Common myeloid progenitor, CD34-positive (primary cell): ENCODE measurements at regions not wholly inside any gene's neighbourhood (a gene's known extent, or its start where the extent isn't known, plus 50 kb on each side); places are given as distances from the start of the nearest gene placed in this dataset.

ENCODE experiments used
- CTCF ChIA-PET: fragments of 350-600 bp; sonication (Branson Sonifier 250); formaldehyde crosslinking; loops from one replicate; lab custom pipeline; 2021; ENCODE audit warnings: antibody characterized with exemption; lab: Charles Lee
- POLR2A ChIA-PET: fragments of 350-600 bp; sonication (Branson Sonifier 250); formaldehyde crosslinking; loops from one replicate; lab custom pipeline; 2021; ENCODE audit warnings: antibody characterized with exemption; lab: Charles Lee
- DNase-seq, 3 donors: peaks; one replicate each; pipeline versions ENCODE4 v3.0.0 to v3.0.0-alpha.2; 2013
- H3K27ac ChIP-seq, 2 experiments: 1 replicate in 1 of 2; 2 replicates in 1 of 2; pipeline ENCODE4 v1.7.0; 2013; ENCODE audit warnings: inconsistent platforms in 2 of 2, low read length in 2 of 2, mild to moderate bottlenecking in 2 of 2, low read depth in 1 of 2, moderate library complexity in 1 of 2; ENCODE audit not compliant: severe bottlenecking in 2 of 2, insufficient read depth in 1 of 2, poor library complexity in 1 of 2
- H3K27me3 ChIP-seq, 5 experiments: replicated peaks in 2 of 5; 1 replicate in 3 of 5; 2 replicates in 2 of 5; pipeline versions ENCODE4 v1.6.1 to v1.7.0; 2013; ENCODE audit warnings: low read length in 4 of 5, mild to moderate bottlenecking in 2 of 5, moderate library complexity in 2 of 5, inconsistent platforms in 1 of 5; ENCODE audit not compliant: insufficient read depth in 5 of 5, control insufficient read depth in 4 of 5
- H3K36me3 ChIP-seq, 4 experiments: 1 replicate in 2 of 4; 2 replicates in 2 of 4; pipeline versions ENCODE4 v1.6.1 to v1.7.0; 2013; ENCODE audit warnings: low read length in 3 of 4, control low read depth in 1 of 4, mild to moderate bottlenecking in 1 of 4; ENCODE audit not compliant: control insufficient read depth in 4 of 4, insufficient read depth in 4 of 4
- H3K4me1 ChIP-seq, 4 experiments: 1 replicate in 3 of 4; 2 replicates in 1 of 4; pipeline versions ENCODE4 v1.6.1 to v1.7.1; 2013; ENCODE audit warnings: low read length in 3 of 4, mild to moderate bottlenecking in 3 of 4, control low read depth in 1 of 4, inconsistent platforms in 1 of 4, moderate library complexity in 1 of 4; ENCODE audit not compliant: control insufficient read depth in 4 of 4, insufficient read depth in 4 of 4; ENCODE audit errors: control extremely low read depth in 1 of 4
- H3K4me3 ChIP-seq, 7 experiments: 1 replicate in 4 of 7; 2 replicates in 3 of 7; pipeline versions ENCODE4 v1.5.1 to v1.7.0; 2013; ENCODE audit warnings: mild to moderate bottlenecking in 7 of 7, low read length in 6 of 7, moderate library complexity in 6 of 7, inconsistent platforms in 2 of 7, low read depth in 2 of 7, control low read depth in 1 of 7; ENCODE audit not compliant: insufficient read depth in 4 of 7, control insufficient read depth in 1 of 7; ENCODE audit errors: extremely low read depth in 1 of 7
- H3K9me3 ChIP-seq, 5 experiments: 1 replicate in 4 of 5; 2 replicates in 1 of 5; pipeline versions ENCODE4 v1.6.1 to v1.7.1; 2013; ENCODE audit warnings: low read length in 4 of 5, mild to moderate bottlenecking in 2 of 5, inconsistent platforms in 1 of 5, low read depth in 1 of 5, moderate library complexity in 1 of 5; ENCODE audit not compliant: control insufficient read depth in 4 of 5, insufficient read depth in 2 of 5; ENCODE audit errors: control extremely low read depth in 1 of 5
- WGBS: methylation state at CpG from one replicate; pipeline ENCODE4 v1.1.5; 2013; ENCODE audit not compliant: insufficient coverage; 5-methylcytosine and 5-hydroxymethylcytosine counted together

DNA sequence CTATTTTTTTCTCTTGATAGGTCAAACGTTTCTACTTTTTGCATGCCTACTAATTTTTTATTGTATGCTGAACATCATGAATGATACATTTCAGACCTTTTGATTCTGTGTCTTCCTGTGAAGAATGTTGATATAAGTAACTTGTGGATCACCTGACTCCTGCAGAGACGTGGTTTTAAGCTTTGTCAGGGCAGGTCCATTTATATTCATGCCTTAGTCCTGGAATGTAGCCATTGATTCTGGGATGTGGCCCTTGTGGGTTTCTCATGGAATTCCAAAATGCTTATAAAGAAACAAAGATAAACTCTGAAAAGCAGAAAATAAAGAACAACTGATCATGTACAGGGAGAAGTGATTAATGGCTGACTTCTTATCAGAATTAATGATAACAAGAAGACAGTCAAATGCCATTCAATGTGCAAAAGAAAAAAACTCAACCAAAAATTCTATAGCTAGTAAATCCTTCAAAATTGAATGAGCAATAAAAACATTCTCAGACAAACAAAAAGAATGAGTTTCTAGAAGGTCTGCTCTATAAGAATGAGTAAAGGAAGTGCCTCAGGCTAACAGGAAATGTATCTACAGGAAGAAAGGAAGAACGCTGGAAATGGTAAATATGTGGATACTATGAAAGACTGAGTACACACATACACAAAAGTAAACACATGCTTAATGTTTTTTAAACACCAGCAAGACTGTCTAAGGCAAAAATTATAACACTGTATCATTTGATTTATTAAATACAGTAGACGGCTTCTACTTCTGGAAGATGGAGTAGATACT, 284.8 kb upstream of the DIO3 start:
- Histone ChIP-seq H3K27ac (no peak overlapping the region), H3K4me3 (no peak overlapping the region), H3K27me3 (peaks cover 0 to 4% (median 0%) of the 10 kb centered on the region in 5 experiments), H3K4me1 (no peaks in the 10 kb centered on the region), H3K9me3 (peaks cover 0 to 2% (median 0%) of the 10 kb centered on the region in 5 experiments), H3K36me3 (no peaks in the 10 kb centered on the region)
- ChIA-PET CTCF (no interaction called here), POLR2A (no interaction called here)
- no peak for DNase-seq
- no CpG with 5 or more reads among the region's 4 CpGs for WGBS

DNA sequence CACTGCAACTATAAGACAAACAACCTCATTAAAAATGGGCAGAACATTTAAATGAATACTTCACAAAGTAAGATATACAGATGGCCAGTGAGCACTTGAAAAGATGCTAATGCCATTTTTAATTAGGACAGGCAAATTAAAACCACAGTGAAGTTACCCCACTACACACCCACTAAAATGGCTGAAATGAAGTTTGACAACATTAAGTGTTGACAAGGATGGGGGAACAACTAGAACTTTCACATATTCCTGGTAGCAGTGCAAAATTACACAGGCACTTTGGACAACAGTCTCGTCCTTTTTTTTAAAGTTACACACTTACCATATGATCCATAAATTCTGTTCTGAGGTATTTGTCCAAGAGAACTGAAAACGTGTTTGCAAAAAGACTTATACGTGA, 278.9 kb upstream of the DIO3 start:
- 70% methylated on average over 1 of the region's 3 CpGs for WGBS
- H3K27ac ChIP-seq, result no peak overlapping the region
- POLR2A ChIA-PET, result no interaction called here
- CTCF ChIA-PET, result no interaction called here
- H3K9me3 ChIP-seq, result peaks cover 0 to 2% (median 0%) of the 10 kb centered on the region in 5 experiments
- no peak for DNase-seq
- peaks cover 0 to 2% (median 0%) of the 10 kb centered on the region in 5 experiments for H3K27me3 ChIP-seq
- no peaks in the 10 kb centered on the region for H3K36me3 ChIP-seq
- H3K4me3 ChIP-seq, result no peak overlapping the region
- peaks cover 0 to 12% (median 5%) of the 10 kb centered on the region in 4 experiments for H3K4me1 ChIP-seq

GRCh38 chr14:101284711-101285110, 276.6 kb upstream of the DIO3 start:
- Histone ChIP-seq H3K4me3 (no peak overlapping the region), H3K27me3 (peaks cover 0 to 3% (median 0%) of the 10 kb centered on the region in 5 experiments), H3K27ac (no peak overlapping the region), H3K9me3 (no peaks in the 10 kb centered on the region), H3K4me1 (peaks cover 0 to 12% (median 5%) of the 10 kb centered on the region in 4 experiments), H3K36me3 (no peaks in the 10 kb centered on the region)
- 100% methylated on average over 1 of the region's 3 CpGs for WGBS
- ChIA-PET POLR2A (no interaction called here), CTCF (no interaction called here)
- no peak for DNase-seq

DNA sequence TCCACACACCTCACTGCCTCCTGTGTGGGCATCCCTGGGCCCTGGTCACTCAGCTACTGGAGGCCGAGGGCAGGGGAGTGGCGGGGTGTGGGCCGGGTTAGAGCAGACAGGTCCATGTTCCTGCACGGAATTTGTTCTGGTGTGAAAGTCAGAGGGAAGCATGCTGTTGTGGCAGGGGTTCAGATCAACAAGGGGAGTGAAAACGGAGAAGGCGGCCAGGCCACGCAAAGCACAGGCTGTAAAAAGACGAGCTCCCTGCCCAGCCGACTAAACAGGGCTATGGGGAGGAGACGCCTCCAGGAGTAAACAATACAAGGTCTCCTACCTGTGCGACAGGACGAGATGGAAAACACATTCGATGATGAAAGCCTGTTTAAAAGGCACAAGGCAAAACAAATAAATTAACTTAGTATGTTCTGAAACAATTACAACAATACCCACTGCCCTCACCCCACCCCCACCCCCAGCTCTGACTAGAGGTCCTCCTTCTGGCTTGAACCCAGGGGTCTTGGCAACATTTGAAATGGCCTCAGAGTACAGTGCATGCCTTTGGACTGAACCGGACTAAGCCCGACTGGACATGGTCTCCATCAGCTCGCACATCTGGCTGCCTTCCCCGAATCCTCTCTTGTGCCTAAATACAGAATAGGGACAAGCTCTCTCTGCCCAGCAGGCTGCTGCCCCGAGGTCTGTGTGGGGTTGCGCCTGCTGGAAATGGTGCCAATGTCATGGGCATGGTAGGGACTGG, 274.9 kb upstream of the DIO3 start:
- Histone ChIP-seq H3K9me3 (no peaks in the 10 kb centered on the region), H3K36me3 (no peaks in the 10 kb centered on the region), H3K4me1 (peaks cover 0 to 12% (median 5%) of the 10 kb centered on the region in 4 experiments), H3K27ac (no peak overlapping the region), H3K4me3 (no peak overlapping the region), H3K27me3 (peaks cover 0 to 7% (median under 1%) of the 10 kb centered on the region in 5 experiments)
- CTCF ChIA-PET, result interaction anchor here (1.2 to 1.5 kb wide), 2 partner anchors 12 to 51 kb away, joined by 3 read pairs; no protein-coding TSS in a partner anchor
- POLR2A ChIA-PET, result no interaction called here
- no peak for DNase-seq
- 96% methylated on average over 16 of the region's 19 CpGs for WGBS

DNA sequence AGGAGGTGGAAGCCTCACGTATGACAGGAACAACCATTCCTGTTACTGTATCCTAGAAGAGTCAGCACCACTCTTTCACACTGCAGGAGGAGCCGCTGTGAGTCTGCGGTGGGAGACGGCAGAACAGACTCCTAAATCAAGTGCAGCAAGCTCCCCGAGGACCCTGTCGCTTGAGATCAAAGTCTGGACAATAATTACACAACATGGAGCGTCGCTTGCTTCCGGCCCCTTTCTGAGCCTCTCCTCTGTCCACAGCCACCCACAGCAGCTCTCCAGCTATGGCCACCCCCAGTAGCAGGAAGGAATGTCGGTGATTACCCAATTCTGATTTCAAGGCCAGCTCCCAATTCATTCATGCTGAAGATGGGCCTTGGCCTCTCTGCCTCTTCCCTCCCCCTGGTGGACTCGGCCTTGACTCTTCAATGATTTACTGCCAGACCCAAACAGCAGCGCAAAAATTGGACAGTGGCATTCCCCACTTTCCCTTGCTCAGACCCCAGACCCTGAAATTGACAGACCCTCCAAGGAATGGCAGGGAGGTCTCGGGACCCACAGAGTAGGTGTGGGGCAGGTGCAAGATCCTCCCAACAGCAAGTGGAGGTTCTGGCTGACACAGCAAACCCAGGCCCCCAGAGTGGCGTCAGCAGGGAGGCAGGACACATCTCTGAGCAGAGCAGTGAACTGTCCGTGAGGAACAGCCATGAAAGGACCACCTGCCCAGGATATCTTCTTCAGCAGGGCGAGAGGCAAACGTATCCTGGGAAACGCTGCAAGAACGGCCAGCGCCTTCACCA, 272.7 kb upstream of the DIO3 start:
- Histone ChIP-seq H3K4me1 (peaks cover 0 to 12% (median 5%) of the 10 kb centered on the region in 4 experiments), H3K36me3 (no peaks in the 10 kb centered on the region), H3K27me3 (peaks cover 0 to 15% (median 2%) of the 10 kb centered on the region in 5 experiments), H3K4me3 (no peak overlapping the region), H3K9me3 (no peaks in the 10 kb centered on the region), H3K27ac (no peak overlapping the region)
- ChIA-PET POLR2A (no interaction called here), CTCF (no interaction called here)
- DNase-seq, result no peak
- 90% methylated on average over 15 of the region's 20 CpGs for WGBS

- Histone ChIP-seq H3K4me1 (peaks cover 0 to 12% (median 5%) of the 10 kb centered on the region in 4 experiments), H3K9me3 (no peaks in the 10 kb centered on the region), H3K27ac (no peak overlapping the region), H3K27me3 (peaks cover 0 to 15% (median 2%) of the 10 kb centered on the region in 5 experiments), H3K4me3 (no peak overlapping the region), H3K36me3 (no peaks in the 10 kb centered on the region)
- POLR2A ChIA-PET, result no interaction called here
- CTCF ChIA-PET, result no interaction called here
- DNase-seq, result no peak
- WGBS, result 92% methylated on average over 12 of the region's 13 CpGs
These were observed 272.0 kb upstream of the DIO3 start for GRCh38 chr14:101289230-101289690.
